ENCODE measurements at regions not wholly inside any gene's neighbourhood (a gene's known extent, or its start where the extent isn't known, plus 50 kb on each side); places are given as distances from the start of the nearest gene placed in this dataset.

- Mint-ChIP-seq H3K9me3 (ENCODE audit: low read depth, unreplicated experiment) (no peaks in the 10 kb centered on the region), H3K27ac (ENCODE audit: unreplicated experiment) (no peak overlapping the region), H3K36me3 (ENCODE audit: insufficient read depth, unreplicated experiment) (no peaks in the 10 kb centered on the region), H3K4me1 (ENCODE audit: low read depth, unreplicated experiment) (peaks cover 14% of the 10 kb centered on the region), H3K27me3 (ENCODE audit: unreplicated experiment) (peaks cover 56% of the 10 kb centered on the region), H3K4me3 (ENCODE audit: low read depth, unreplicated experiment) (no peak overlapping the region)
- CTCF ChIA-PET: no interaction called here
- no peak for TF ChIP-seq CTCF (IDR thresholded peaks at IDR 0.05; ENCODE audit: unreplicated experiment)
- no peak for DNase-seq
- intact Hi-C loops (cut with micrococcal nuclease; ENCODE audit: unreplicated experiment): loop anchor here (5.0 kb wide), 1 partner anchor 119 kb away; no protein-coding TSS in a partner anchor
- BruUV-seq (replicated peaks): no TSS peak
These were observed 200.5 kb downstream of the HRH4 start for GRCh38 chr18:24660956-24661355.

- Mint-ChIP-seq H3K27ac (ENCODE audit: unreplicated experiment) (no peak overlapping the region), H3K36me3 (ENCODE audit: insufficient read depth, unreplicated experiment) (no peaks in the 10 kb centered on the region), H3K4me3 (ENCODE audit: low read depth, unreplicated experiment) (no peak overlapping the region), H3K9me3 (ENCODE audit: low read depth, unreplicated experiment) (no peaks in the 10 kb centered on the region), H3K4me1 (ENCODE audit: low read depth, unreplicated experiment) (peaks cover 14% of the 10 kb centered on the region), H3K27me3 (ENCODE audit: unreplicated experiment) (peaks cover 71% of the 10 kb centered on the region)
- CTCF ChIA-PET: interaction anchor here (1.0 kb wide), 1 partner anchor 8 kb away, joined by 3 read pairs; no protein-coding TSS in a partner anchor
- DNase-seq: no peak
- no peak for TF ChIP-seq CTCF (IDR thresholded peaks at IDR 0.05; ENCODE audit: unreplicated experiment)
- BruUV-seq (replicated peaks): no TSS peak
- intact Hi-C loops (cut with micrococcal nuclease; ENCODE audit: unreplicated experiment): loop anchor here (5.0 kb wide), 1 partner anchor 120 kb away; no protein-coding TSS in a partner anchor
These were observed 202.0 kb downstream of the HRH4 start for GRCh38 chr18:24662412-24662821.

GRCh38 chr18:24663026-24663425, 202.6 kb downstream of the HRH4 start:
- Mint-ChIP-seq H3K27me3 (ENCODE audit: unreplicated experiment) (peaks cover 77% of the 10 kb centered on the region), H3K4me1 (ENCODE audit: low read depth, unreplicated experiment) (peaks cover 14% of the 10 kb centered on the region), H3K9me3 (ENCODE audit: low read depth, unreplicated experiment) (no peaks in the 10 kb centered on the region), H3K36me3 (ENCODE audit: insufficient read depth, unreplicated experiment) (no peaks in the 10 kb centered on the region), H3K27ac (ENCODE audit: unreplicated experiment) (no peak overlapping the region), H3K4me3 (ENCODE audit: low read depth, unreplicated experiment) (no peak overlapping the region)
- no TSS peak for BruUV-seq (replicated peaks)
- CTCF ChIA-PET: interaction anchor here (1.0 kb wide), 1 partner anchor 8 kb away, joined by 3 read pairs; no protein-coding TSS in a partner anchor
- TF ChIP-seq CTCF (IDR thresholded peaks at IDR 0.05; ENCODE audit: unreplicated experiment): no peak
- DNase-seq: no peak
- intact Hi-C loops (cut with micrococcal nuclease; ENCODE audit: unreplicated experiment): loop anchor here (5.0 kb wide), 1 partner anchor 121 kb away; no protein-coding TSS in a partner anchor

GRCh38 chr18:24669015-24669414, 208.6 kb downstream of the HRH4 start:
- H3K9me3 Mint-ChIP-seq (ENCODE audit: low read depth, unreplicated experiment): no peaks in the 10 kb centered on the region
- H3K4me1 Mint-ChIP-seq (ENCODE audit: low read depth, unreplicated experiment): no peaks in the 10 kb centered on the region
- no peak for DNase-seq
- peaks cover 100% of the 10 kb centered on the region for H3K27me3 Mint-ChIP-seq (ENCODE audit: unreplicated experiment)
- no peak overlapping the region for H3K4me3 Mint-ChIP-seq (ENCODE audit: low read depth, unreplicated experiment)
- no peak overlapping the region for H3K27ac Mint-ChIP-seq (ENCODE audit: unreplicated experiment)
- no peaks in the 10 kb centered on the region for H3K36me3 Mint-ChIP-seq (ENCODE audit: insufficient read depth, unreplicated experiment)
- intact Hi-C loops (cut with micrococcal nuclease; ENCODE audit: unreplicated experiment): no loop called here
- TF ChIP-seq CTCF (IDR thresholded peaks at IDR 0.05; ENCODE audit: unreplicated experiment): no peak
- CTCF ChIA-PET: no interaction called here
- BruUV-seq (replicated peaks): no TSS peak
